A549 (cell line): ENCODE measurements at regions not wholly inside any gene's neighbourhood (a gene's known extent, or its start where the extent isn't known, plus 50 kb on each side); places are given as distances from the start of the nearest gene placed in this dataset.

Experiments
- ATOH8 ChIP-seq: fragments of 250-450 bp; sonication (Bioruptor Pico); IDR thresholded peaks from 2 replicates; pipeline ENCODE4 v1.5.0; 2020; ENCODE audit warnings: low read depth, mild to moderate bottlenecking, moderate library complexity
- CHD4 ChIP-seq: fragments of 200-600 bp; sonication (generic); IDR thresholded peaks from 2 replicates; pipeline ENCODE4 v1.6.1; 2016; ENCODE audit warnings: antibody characterized with exemption, mild to moderate bottlenecking, borderline replicate concordance
- CTCF ChIP-seq: fragments of >200 bp; sonication (Bioruptor Twin); formaldehyde crosslinking; IDR thresholded peaks from 3 replicates; pipeline ENCODE4 v1.5.1; 2016
- ELK1 ChIP-seq: fragments of 150-350 bp; IDR thresholded peaks from 2 replicates; pipeline ENCODE4 v1.6.1; 2014; ENCODE audit warnings: low read depth, mild to moderate bottlenecking, low read length
- EP300 ChIP-seq, 2 experiments: fragments of >200 bp; sonication (Bioruptor Twin); formaldehyde crosslinking; IDR thresholded peaks; 2 replicates in 1 of 2; 3 replicates in 1 of 2; pipeline ENCODE4 v1.6.1; 2016 to 2017
- ESRRA ChIP-seq: fragments of 150-350 bp; IDR thresholded peaks from 2 replicates; pipeline ENCODE4 v1.6.1; 2014; ENCODE audit warnings: mild to moderate bottlenecking, low read length, borderline replicate concordance
- JUN ChIP-seq, 2 experiments: fragments of >200 bp; sonication (Bioruptor Twin); formaldehyde crosslinking; IDR thresholded peaks; 2 replicates in 1 of 2; 3 replicates in 1 of 2; pipeline ENCODE4 v1.6.1; 2016 to 2017
- KDM1A ChIP-seq: fragments of 200-600 bp; sonication (generic); IDR thresholded peaks from 2 replicates; pipeline ENCODE4 v1.6.1; 2016; ENCODE audit warnings: low read depth, mild to moderate bottlenecking
- MAX ChIP-seq: IDR thresholded peaks from 2 replicates; pipeline ENCODE4 v1.6.1; 2012
- POLR2A ChIP-seq: IDR thresholded peaks from 2 replicates; pipeline ENCODE4 v1.6.1; 2012; ENCODE audit warnings: mild to moderate bottlenecking, low read length
- RARB ChIP-seq: fragments of 250-450 bp; sonication (Bioruptor Pico); IDR thresholded peaks from 2 replicates; pipeline ENCODE4 v1.8.0; 2021; ENCODE audit warnings: mild to moderate bottlenecking, moderate library complexity
- REST ChIP-seq: fragments of 200-600 bp; sonication (generic); IDR thresholded peaks from 2 replicates; pipeline ENCODE4 v1.6.1; 2016; ENCODE audit warnings: antibody characterized with exemption, mild to moderate bottlenecking, moderate library complexity
- USF2 ChIP-seq: fragments of 450-650 bp; IDR thresholded peaks from 2 replicates; pipeline ENCODE4 v1.6.1; 2014; ENCODE audit warnings: antibody characterized with exemption
- ZFP36 ChIP-seq: fragments of 450-650 bp; IDR thresholded peaks from 2 replicates; pipeline ENCODE4 v1.6.1; 2014; ENCODE audit warnings: borderline replicate concordance; ENCODE audit not compliant: partially characterized antibody

GRCh38 chr1:58989845-58990244 is 206.0 kb upstream of the JUN start:
- TF ChIP-seq CTCF (no peak), KDM1A (no peak), RARB (CRISPR knock-in tag) (no peak), POLR2A (no peak), CHD4 (no peak), EP300 (IDR thresholded peaks at IDR 0.05) (no peak), MAX (no peak), JUN (IDR thresholded peaks at IDR 0.05) (no peak), REST (no peak), ESRRA (no peak), ZFP36 (no peak), ELK1 (no peak), ATOH8 (CRISPR knock-in tag) (no peak), USF2 (no peak)
